Inflammatory macrophage treated with lipopolysaccharide for 4 hours (primary cell): ENCODE measurements at regions not wholly inside any gene's neighbourhood (a gene's known extent, or its start where the extent isn't known, plus 50 kb on each side); places are given as distances from the start of the nearest gene placed in this dataset.
"Not testable (repeated sequence)": the region's sequence is repeated elsewhere in the genome, so short reads cannot be mapped to it uniquely, and the experiment has no call there.

ENCODE experiments used
- DNase-seq: peaks from one replicate; pipeline ENCODE4 v3.0.0-alpha.2; 2020

GRCh38 chr5:99879791-99880511 is 655.2 kb upstream of the FAM174A start:
- no peak for DNase-seq

- DNase-seq: no peak
Observed at GRCh38 chr5:99878830-99879229, 656.3 kb upstream of the FAM174A start.

GRCh38 chr5:99866740-99867139 is 668.4 kb upstream of the FAM174A start:
- DNase-seq: no peak

- DNase-seq: no peak
Observed at GRCh38 chr5:99865159-99865558, 670.0 kb upstream of the FAM174A start.

GRCh38 chr5:99835791-99836190 is 699.4 kb upstream of the FAM174A start:
- no peak for DNase-seq

GRCh38 chr5:99827136-99827535 is 708.0 kb upstream of the FAM174A start:
- no peak for DNase-seq

- DNase-seq: no peak
Observed at GRCh38 chr5:99817796-99818195, 717.4 kb upstream of the FAM174A start.

GRCh38 chr5:99814321-99815063 is 720.7 kb upstream of the FAM174A start:
- DNase-seq: no peak

GRCh38 chr5:99808657-99809230 is 726.4 kb upstream of the FAM174A start:
- no peak for DNase-seq

GRCh38 chr5:99807346-99807745 is 727.8 kb upstream of the FAM174A start:
- DNase-seq: no peak

GRCh38 chr5:99795031-99795430 is 740.1 kb upstream of the FAM174A start:
- DNase-seq: no peak

GRCh38 chr5:99788482-99788881 is 746.7 kb upstream of the FAM174A start:
- DNase-seq: no peak

- no peak for DNase-seq
Observed at GRCh38 chr5:99775189-99775588, 760.0 kb upstream of the FAM174A start.

GRCh38 chr5:99773290-99773689 is 761.9 kb upstream of the FAM174A start:
- no peak for DNase-seq

- DNase-seq: no peak
Observed at GRCh38 chr5:99771296-99771695, 763.9 kb upstream of the FAM174A start.

- DNase-seq: no peak
Observed at GRCh38 chr5:99765011-99765410, 770.2 kb upstream of the FAM174A start.

- DNase-seq: no peak
Observed at GRCh38 chr5:99763021-99763774, 772.0 kb upstream of the FAM174A start.

GRCh38 chr5:99747342-99747741 is 787.8 kb upstream of the FAM174A start:
- DNase-seq: no peak

- not testable (repeated sequence) for DNase-seq
Observed at GRCh38 chr5:99733146-99733545, 802.0 kb upstream of the FAM174A start.

- not testable (repeated sequence) for DNase-seq
Observed at GRCh38 chr5:99730653-99731052, 801.8 kb upstream of the CHD1 start.

- no peak for DNase-seq
Observed at GRCh38 chr5:99724732-99725290, 796.0 kb upstream of the CHD1 start.

- DNase-seq: no peak
Observed at GRCh38 chr5:99721506-99721905, 792.7 kb upstream of the CHD1 start.

- no peak for DNase-seq
Observed at GRCh38 chr5:99715921-99716320, 787.1 kb upstream of the CHD1 start.
